Esophagus muscularis mucosa (tissue), 3 donors: ENCODE measurements at regions not wholly inside any gene's neighbourhood (a gene's known extent, or its start where the extent isn't known, plus 50 kb on each side); places are given as distances from the start of the nearest gene placed in this dataset.

ENCODE experiments used
- POLR2A ChIP-seq: fragments of 450-650 bp; IDR thresholded peaks from one replicate; pipeline ENCODE4 v1.6.1; 2017; ENCODE audit warnings: antibody characterized with exemption, moderate library complexity, mild to moderate bottlenecking, low read depth
- TF ChIP-seq, protein P1 (sequence below), 3 experiments: fragments of 200-600 bp in 2 of 3; fragments of 450-650 bp in 1 of 3; sonication (generic) in 2 of 3; IDR thresholded peaks; one replicate each; pipeline ENCODE4 v1.5.1; 2017 to 2019; ENCODE audit warnings: antibody characterized with exemption in 3 of 3, mild to moderate bottlenecking in 2 of 3, moderate library complexity in 1 of 3

DNA sequence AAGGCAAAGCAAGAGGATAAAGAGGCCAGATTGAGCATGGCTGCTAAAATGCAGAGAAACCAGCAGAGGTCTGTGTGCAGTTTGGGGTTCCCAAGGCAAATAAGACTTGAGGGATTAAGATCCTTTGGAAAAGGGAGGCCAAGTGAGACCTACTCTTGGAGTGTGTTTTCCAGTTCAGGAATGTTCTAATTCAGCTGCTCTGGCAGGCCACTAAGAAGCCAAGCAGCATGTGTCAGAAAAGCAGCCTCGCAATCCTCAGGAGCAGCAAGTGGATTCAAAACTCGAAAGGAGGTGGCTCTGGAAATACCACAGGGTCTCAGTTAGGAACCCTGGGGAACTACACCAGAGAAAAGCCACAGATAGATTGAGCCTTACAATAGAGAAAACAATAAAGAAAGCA lies 569.2 kb downstream of the METTL4 start:
- TF ChIP-seq, protein P1, sequence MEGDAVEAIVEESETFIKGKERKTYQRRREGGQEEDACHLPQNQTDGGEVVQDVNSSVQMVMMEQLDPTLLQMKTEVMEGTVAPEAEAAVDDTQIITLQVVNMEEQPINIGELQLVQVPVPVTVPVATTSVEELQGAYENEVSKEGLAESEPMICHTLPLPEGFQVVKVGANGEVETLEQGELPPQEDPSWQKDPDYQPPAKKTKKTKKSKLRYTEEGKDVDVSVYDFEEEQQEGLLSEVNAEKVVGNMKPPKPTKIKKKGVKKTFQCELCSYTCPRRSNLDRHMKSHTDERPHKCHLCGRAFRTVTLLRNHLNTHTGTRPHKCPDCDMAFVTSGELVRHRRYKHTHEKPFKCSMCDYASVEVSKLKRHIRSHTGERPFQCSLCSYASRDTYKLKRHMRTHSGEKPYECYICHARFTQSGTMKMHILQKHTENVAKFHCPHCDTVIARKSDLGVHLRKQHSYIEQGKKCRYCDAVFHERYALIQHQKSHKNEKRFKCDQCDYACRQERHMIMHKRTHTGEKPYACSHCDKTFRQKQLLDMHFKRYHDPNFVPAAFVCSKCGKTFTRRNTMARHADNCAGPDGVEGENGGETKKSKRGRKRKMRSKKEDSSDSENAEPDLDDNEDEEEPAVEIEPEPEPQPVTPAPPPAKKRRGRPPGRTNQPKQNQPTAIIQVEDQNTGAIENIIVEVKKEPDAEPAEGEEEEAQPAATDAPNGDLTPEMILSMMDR (IDR thresholded peaks at IDR 0.05) = no peak
- no peak for TF ChIP-seq POLR2A
